GM18505 (cell line): ENCODE measurements at regions not wholly inside any gene's neighbourhood (a gene's known extent, or its start where the extent isn't known, plus 50 kb on each side); places are given as distances from the start of the nearest gene placed in this dataset.

Experiments
- ATAC-seq: cut with Tn5 transposase; IDR thresholded peaks from one replicate; pipeline ENCODE4 v1.9.1; 2021; ENCODE audit not compliant: unreplicated experiment
- POLR2A ChIP-seq: IDR thresholded peaks from 4 replicates; pipeline ENCODE4 v1.6.1; 2011; ENCODE audit warnings: borderline replicate concordance; ENCODE audit not compliant: insufficient read depth, insufficient read length; ENCODE audit errors: extremely low read depth

DNA sequence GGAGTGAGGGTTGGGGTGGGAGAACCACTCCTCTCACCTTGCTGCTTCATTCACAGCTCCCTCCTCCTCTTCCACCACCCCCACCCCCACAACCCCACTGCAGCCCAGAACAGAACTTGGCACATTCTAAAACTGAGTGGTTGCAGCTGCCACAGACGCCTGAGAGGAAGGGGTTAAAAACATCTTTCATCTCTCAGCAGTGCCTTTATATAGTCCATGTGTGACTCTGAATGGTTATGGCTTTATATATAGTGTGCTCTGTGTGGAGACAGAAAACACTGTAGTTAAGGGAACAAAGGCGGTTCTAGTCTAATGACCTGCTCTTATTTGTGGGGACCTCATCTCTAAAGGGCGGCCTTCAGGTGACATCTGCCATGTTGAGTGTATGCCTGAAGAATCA lies 144.8 kb downstream of the BCOR start:
- ATAC-seq = no peak

DNA sequence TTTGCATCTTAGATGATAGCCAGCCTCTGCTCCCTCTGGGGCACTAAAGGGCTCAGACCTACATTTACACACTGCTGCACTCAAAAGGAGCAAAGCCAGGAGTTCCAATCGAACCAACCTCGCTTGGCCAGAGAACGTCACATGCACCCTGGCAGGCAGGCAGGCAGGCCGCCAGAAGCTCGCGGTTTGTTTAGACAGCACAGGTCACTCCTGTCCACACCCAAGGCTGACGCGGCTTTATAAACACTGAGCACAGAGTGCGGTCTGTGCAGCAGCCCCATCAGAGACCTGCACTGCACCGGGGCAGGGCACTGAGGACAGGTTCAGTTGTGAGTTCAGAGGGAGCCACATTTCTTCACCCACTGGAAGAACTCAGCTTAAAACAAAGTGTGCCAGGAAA lies 143.9 kb downstream of the BCOR start:
- no peak for ATAC-seq
- no peak for TF ChIP-seq POLR2A

More for the DNA sequence above, 144.8 kb downstream of the BCOR start:
- no peak for TF ChIP-seq POLR2A

DNA sequence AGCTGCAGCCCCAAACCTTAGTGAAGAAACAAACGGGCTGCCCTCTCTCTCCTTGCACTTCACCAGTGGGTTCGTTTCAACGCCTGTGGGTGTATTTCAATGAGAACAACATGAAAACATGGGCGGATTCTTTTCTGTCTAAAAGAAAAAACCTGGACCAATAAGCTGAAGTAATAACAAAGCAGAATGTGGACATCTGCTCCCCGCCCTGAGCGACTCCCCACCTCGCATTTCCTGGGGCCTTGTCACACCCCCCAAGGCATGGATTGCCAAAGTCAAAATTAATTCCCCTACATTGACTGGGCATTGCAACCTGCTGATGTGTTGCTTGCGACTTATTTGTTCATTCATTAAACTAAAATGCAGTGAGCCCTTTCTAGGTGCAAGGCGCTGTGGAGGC lies 142.9 kb downstream of the BCOR start:
- no peak for TF ChIP-seq POLR2A
- no peak for ATAC-seq

DNA sequence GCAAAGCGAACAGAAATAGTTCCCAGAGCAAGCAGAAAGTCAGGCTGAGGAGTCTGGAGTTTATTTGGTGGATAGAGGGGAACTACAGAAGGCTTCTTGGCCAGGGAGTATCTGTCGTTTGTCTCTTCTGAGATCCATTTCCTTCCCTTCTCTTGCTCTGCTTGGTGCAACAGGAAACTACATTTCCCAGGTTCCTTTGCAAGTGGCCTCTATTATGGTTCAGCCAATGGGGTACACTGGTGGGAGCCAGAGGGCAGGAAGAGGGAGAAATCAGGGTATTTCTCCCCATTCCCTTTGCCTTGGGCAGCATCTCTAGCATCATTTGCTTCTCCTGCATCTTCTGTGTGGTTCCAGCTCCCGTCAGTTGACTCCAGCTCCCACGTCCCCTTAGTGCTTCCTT lies 142.1 kb downstream of the BCOR start:
- TF ChIP-seq POLR2A = no peak
- ATAC-seq = no peak

DNA sequence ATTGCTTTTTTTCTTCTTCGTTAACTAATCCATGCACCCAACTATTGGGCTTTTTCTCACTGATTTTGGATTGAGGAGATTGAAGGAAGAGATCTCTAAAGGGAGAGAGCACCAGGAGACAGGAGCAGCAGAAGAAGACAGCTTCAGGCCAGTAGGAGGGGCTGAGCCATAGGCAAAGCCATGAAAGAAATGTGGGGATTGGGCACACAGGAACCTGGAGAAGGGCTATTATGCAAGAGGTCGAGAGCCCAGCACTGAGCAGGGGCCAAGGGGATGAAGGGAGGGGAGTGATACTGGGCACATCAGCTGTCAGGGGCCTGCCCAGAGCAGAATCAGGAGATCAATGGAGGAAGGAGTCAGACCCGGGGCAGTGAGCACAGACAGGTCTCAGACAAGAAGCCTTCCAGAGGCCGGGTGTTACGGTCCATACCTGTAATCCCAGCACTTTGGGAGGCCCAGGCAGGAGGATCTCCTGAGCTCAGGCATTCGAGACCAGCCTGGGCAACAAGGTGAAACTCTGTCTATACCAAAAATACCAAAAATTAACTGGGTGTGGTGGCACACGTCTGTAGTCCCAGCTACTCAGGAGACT lies 140.9 kb downstream of the BCOR start:
- TF ChIP-seq POLR2A = no peak

DNA sequence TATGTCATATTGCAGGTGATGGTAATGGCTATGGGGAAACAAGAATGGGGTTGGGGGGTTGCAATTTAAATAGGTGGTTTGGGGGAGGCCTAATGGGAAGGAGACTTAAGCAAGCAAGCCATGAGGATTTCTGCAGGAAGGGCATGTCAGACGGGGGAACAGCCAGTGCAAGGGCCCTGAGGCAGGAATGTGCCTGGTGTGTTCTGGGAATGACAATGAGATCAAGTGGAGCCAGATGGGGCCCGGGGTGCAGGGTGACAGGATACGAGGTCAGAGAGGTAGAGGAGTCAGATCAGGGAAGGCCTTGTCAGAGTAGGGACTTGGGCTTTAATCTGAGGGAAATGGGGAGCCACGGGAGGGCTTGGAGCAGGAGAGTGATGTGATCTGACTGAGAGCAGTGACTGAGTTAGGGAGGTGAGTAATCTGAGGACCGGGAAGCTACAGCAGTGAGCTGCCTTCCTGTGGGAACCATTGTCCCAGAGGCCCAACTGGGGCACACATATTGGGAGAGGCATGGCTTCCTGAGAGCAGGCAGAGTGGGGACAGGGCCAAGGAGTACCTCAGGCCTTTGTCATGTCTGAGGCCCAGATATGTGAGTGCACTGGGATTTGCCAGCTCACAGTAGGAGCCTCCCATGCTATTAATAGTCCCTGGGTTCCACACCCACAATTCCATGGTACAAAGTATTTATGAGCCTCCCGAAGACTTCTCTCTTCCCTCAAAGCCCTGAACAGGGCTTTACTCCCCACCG lies 139.8 kb downstream of the BCOR start:
- no peak for TF ChIP-seq POLR2A
- no peak for ATAC-seq

More for the DNA sequence above, 140.9 kb downstream of the BCOR start:
- no peak for ATAC-seq

DNA sequence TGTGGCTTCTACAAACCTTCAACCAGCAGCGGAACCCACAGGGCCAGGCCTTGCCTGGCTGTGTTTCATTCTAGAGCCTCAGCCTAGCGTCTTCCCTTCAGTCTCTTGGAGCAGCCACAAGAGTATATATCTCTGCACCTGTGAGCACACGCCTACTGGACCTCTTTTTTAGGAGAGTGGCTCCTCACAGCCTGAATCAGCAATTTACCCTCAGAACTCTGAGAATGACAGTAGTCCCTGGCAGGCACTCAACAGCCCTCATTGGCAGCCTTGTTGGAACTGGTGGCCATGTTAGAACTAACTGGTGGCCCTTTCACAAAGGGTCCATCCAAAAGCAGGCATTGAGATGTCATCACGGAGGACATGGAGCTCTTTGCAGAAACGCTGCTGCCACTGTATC lies 138.9 kb downstream of the BCOR start:
- no peak for ATAC-seq
- TF ChIP-seq POLR2A = no peak

DNA sequence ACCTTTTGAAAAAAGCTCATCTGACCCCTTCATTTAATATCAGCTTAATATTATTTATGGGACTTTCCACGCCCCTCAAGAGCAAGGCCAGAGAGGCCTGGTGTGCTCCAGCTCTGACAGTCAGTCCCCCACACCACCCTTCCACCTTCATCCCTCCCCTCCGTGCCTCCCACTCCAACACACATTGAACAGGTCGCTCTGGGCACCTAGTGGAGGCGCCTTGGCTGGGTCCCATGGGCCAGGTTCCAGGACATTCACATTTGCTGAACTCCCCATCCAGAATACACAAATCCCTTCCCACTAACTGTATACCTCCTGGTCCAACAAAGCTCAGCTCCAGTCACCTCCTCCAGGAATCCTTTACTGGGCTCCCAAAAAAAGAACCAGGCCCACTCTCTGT lies 137.5 kb downstream of the BCOR start:
- TF ChIP-seq POLR2A = no peak
- no peak for ATAC-seq

DNA sequence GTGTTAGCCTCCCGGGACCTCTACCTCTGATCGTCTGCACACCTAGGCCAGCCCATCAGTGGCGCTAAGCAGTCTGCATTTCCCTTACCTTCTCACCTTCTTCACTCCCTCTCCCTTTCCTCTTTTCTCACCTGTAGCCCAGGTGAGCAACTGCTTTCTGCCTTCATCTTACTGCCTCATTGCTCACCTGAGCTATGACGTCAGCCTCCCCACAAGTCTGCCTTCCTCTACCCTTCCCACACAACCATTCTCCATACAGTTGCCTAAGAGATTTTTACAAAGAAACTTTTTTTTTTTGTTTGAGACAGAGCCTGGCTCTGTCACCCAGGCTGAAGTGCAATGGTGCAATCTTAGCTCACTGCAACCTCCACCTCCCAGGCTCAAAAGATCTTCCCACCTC lies 136.3 kb downstream of the BCOR start:
- no peak for ATAC-seq

DNA sequence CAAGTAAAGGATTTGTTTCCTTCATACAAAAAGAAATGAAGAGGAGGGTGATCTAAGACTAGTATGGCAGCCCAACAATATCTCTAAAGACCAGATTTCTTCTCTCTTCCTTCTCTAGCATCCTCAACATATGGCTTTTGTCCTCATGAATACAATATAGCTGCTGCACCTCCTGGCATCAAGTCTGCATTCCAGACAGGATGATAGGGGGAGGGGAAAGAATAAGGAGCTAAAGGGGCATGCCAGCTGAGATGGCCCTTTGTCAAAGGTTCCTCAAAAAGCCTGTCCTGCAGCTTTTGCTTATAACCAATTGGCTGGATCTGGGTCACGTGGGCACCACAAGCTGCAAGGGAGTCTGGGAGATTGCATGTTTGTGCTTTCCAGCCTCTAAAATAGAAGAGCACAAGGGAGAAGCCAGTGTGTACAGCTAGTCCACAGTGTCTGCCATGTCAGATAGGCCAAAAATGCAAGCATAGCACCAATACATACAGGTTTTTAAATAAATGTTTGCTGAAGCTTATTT lies 132.6 kb downstream of the BCOR start:
- no peak for ATAC-seq

More for the DNA sequence above, 136.3 kb downstream of the BCOR start:
- TF ChIP-seq POLR2A = no peak

DNA sequence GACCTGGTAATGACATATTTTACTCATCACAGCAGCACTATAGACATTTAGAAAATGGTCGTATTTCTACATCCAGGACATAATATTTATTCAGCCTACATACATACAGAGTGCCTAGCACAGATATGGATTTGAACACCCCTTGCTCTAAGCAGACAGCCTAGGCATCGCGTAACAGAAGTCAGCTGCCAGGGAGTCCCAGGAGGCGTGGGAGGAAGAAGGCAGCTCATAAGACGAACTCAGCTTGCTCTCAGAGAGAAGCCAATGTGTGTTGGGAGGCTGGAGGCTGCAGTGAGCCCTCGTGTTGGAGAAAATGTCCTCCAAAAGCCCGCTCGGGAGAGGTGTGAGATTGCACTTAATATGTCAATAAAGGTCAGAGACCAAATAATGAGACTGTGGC lies 131.6 kb downstream of the BCOR start:
- no peak for ATAC-seq

More for the DNA sequence above, 132.6 kb downstream of the BCOR start:
- TF ChIP-seq POLR2A = no peak

DNA sequence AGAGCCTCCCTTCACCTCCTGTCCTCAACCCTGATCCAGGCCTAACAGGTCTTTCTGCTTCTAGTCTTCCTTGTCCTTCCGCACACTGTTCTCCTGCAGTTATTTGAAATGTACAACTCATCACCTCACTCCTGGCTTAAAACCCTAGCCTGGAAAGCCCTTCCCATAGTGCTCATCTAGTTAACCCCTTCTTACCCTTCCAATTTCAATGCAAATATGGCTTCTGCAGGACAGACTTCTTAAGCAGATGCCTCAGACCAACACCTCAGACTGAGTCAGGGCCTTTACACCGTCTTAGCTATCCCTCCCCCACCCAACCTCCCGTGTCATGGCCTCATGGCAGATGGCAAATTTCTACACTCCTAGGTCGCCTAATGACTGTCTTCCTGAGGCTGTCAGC lies 130.4 kb downstream of the BCOR start:
- ATAC-seq = no peak
- TF ChIP-seq POLR2A = no peak

More for the DNA sequence above, 131.6 kb downstream of the BCOR start:
- no peak for TF ChIP-seq POLR2A

DNA sequence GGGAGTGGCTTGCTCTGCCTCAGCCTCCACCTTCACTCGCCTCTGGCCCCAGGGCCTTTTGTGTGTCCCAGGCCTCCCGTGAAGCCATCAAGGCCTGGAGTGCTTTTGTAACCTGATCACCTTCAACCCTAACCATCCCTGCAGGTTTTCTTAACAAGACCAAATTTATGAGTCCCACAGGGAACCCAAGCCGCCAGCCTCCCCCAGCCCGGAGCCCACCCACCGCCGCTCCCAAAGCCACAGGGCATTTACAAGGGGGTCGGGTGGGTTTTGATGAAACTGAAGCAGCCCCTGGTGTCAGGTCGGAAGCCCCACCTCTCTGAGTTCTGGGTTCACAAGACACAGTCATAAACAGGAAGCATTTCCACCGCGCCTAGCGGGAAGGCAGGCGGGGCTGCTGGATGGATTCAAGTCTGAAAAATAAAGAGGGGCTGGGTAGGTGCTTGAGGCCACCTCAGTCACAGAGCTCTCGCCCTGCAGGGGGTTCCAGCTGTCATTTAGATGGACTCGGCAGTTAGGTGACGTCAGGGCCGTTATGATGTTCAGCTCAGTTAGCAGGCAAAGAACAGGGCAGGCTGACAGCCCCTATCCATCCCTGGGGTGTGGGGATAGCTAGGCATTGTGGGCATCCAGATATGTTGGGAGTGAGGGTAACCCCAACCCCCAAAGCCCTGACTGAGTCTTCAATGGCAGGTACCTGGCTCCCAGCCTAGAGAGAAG lies 128.5 kb downstream of the BCOR start:
- ATAC-seq = no peak
- TF ChIP-seq POLR2A = no peak
